AG04449 (cell line): ENCODE measurements at regions not wholly inside any gene's neighbourhood (a gene's known extent, or its start where the extent isn't known, plus 50 kb on each side); places are given as distances from the start of the nearest gene placed in this dataset.
"Not testable (repeated sequence)": the region's sequence is repeated elsewhere in the genome, so short reads cannot be mapped to it uniquely, and the experiment has no call there.

Experiments used
- CTCF ChIA-PET: fragments of 350-600 bp; formaldehyde crosslinking; extraction: SDS; loops from one replicate; lab custom pipeline; 2021; ENCODE audit warnings: antibody characterized with exemption; lab: Yijun Ruan, JAX
- POLR2A ChIA-PET: fragments of 400-600, 350-600 bp; formaldehyde crosslinking; extraction: SDS; loops from one replicate; lab custom pipeline; 2020; ENCODE audit warnings: antibody characterized with exemption, inconsistent platforms; lab: Yijun Ruan, JAX
- DNase-seq: peaks from one replicate; pipeline ENCODE4 v3.0.0-alpha.2; 2010; ENCODE audit warnings: low read depth, low spot score
- H3K4me3 ChIP-seq: 2 replicates; pipeline ENCODE4 v1.5.1; 2011; ENCODE audit warnings: low read depth, mild to moderate bottlenecking, control low read depth, low read length
- TF ChIP-seq, protein P1 (sequence below): IDR thresholded peaks from one replicate; pipeline ENCODE4 v1.5.1; 2011; ENCODE audit warnings: mild to moderate bottlenecking, moderate library complexity, low read length, control low read depth, inconsistent platforms; ENCODE audit not compliant: insufficient read depth; ENCODE audit errors: missing control alignments

DNA sequence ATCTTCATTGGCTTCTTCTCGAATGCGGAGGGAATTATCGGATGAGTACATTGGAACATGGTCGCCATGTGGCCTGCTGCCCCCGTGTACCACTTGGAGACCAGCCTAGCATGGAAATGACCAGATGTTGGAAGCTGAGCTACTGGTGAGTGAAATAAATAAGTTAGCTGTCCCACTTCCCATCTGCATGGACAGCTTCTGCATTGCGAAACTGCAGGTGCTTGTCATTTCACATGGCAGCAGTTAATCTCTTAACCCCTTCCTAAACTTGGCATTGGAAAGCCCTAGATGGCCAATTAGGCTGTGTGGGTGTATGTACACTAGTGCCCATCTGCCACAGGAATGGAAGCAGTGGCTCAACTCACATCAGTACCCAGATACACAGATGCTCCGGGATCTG, 246.6 kb upstream of the IL12B start:
- ChIA-PET POLR2A (no interaction called here), CTCF (no interaction called here)
- no peak for DNase-seq
- H3K4me3 ChIP-seq = no peak overlapping the region
- TF ChIP-seq, protein P1, sequence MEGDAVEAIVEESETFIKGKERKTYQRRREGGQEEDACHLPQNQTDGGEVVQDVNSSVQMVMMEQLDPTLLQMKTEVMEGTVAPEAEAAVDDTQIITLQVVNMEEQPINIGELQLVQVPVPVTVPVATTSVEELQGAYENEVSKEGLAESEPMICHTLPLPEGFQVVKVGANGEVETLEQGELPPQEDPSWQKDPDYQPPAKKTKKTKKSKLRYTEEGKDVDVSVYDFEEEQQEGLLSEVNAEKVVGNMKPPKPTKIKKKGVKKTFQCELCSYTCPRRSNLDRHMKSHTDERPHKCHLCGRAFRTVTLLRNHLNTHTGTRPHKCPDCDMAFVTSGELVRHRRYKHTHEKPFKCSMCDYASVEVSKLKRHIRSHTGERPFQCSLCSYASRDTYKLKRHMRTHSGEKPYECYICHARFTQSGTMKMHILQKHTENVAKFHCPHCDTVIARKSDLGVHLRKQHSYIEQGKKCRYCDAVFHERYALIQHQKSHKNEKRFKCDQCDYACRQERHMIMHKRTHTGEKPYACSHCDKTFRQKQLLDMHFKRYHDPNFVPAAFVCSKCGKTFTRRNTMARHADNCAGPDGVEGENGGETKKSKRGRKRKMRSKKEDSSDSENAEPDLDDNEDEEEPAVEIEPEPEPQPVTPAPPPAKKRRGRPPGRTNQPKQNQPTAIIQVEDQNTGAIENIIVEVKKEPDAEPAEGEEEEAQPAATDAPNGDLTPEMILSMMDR = no peak

DNA sequence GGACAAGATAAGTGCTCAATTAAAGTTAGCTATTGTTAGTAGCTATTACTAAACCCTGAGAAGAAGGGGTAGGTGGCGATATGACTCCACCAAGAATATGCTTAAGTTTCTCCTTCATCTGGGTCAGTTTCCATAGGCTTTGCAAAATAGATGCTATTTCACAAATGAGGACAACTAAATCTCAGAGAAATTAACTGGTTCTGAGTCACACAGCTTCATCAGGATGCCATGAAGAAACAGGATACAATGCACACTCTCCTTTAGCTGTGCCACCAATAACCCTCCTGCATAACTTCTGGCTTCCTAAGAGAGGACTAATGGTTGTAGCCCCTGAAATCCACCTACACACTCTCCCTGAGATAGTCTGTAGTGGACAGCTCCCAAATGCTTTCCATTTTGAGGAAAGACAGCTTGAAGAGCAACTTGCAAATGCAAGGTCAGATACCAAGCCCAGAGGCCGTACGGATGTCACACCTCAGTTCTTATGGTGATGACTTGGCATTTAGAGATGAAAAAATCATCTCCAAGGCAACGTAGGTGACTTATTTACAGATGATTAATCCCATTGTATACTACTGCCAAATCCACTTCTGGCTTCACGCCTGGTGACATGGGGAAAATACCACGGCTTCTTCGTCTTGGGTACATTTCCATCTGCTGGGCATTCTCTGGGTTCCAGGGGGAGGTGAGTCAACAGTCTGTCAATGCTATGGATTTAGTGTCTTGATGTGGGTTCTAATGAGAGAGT, 251.4 kb upstream of the IL12B start:
- ChIA-PET POLR2A (interaction anchor here (0.8 kb wide), 1 partner anchor 428 kb away, joined by 3 read pairs; the partner anchor contains the start of gene TTC1), CTCF (interaction anchor here (0.7 to 2.4 kb wide), 15 partner anchors 9 to 410 kb away, joined by 3 to 16 read pairs (median 4); no protein-coding TSS in a partner anchor)
- no peak overlapping the region for H3K4me3 ChIP-seq
- peak; percentile 67 for DNase-seq
- TF ChIP-seq, protein P1 = peak; percentile 11

DNA sequence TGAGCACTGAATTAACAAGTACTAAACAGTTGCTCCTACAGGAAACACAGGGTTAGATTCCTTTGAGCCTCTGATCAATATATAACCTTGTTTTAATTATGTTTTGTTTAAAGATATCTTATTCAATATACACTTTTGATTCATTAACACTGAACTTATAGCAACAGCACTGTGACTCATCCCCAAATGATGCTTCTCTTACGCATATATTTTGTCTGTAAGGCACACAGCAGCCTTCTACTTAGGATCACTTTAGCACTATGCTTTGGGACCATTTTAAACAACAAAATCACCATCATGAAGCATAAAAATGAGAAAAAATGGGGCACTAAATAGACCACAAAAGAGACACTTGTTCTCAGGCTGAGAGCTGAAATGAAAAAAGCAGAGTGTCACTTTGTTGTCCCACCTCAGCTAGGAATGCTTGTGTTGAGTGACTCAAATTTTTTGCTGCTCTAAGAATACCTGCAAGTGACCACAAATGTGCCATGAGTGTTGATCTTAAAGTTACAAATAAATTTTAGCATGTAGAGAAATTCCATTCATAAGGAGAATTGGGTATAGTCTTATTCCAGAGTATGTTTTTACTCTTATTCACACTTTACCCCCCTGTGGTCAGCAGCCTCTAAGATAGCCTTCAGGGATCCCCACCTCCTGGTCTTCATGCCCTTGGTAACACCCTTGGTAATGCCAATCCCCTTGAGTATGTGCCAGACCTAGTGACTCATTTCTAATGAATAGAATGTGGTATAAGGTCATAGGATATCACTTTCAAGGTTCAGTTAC, 252.7 kb upstream of the IL12B start:
- TF ChIP-seq, protein P1 = no peak
- H3K4me3 ChIP-seq = no peak overlapping the region
- ChIA-PET CTCF (interaction anchor here (1.0 to 1.9 kb wide), 3 partner anchors 66 to 382 kb away, joined by 3 to 6 read pairs (median 4); no protein-coding TSS in a partner anchor), POLR2A (no interaction called here)
- DNase-seq = no peak

DNA sequence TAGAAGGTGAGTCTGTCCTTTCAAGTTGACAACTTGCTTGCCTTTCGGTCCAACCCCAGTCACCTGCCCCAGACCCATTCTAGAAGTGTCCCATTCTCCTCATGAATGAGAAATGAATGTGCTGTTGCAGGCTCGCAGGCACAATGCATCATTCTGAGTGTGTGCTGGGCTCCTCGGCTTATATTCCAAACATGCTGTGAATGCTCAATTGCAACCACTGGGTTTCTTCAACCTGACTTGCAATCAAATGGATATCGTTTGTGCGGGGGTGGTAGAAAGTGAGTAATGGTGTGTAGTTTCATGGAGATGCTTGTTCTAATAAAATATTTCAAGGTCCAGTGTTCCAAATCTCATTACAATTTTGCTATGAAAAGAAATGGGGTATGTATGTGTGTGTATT, 256.6 kb upstream of the IL12B start:
- ChIA-PET CTCF (no interaction called here), POLR2A (no interaction called here)
- TF ChIP-seq, protein P1 = no peak
- no peak overlapping the region for H3K4me3 ChIP-seq
- no peak for DNase-seq

DNA sequence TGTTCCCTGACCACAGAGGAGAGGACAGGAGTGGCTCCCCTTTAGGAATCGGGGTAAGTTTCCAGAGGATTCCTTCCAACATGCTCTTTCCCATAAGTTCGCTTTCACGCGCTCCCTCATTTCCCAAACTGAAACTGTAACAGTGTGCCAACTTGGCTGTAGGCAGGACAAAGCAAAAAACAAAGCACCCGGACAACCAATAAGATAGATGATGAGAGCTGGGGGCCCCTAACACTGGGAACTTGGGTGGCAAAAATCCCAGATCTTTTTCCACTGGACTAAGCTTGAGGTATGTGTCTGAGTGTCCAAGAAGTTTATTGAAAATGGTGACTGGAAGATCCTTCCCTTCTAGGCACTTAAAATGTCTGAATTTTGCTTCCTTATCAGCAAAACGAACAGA, 258.7 kb upstream of the IL12B start:
- CTCF ChIA-PET = no interaction called here
- H3K4me3 ChIP-seq = no peak overlapping the region
- DNase-seq = no peak
- TF ChIP-seq, protein P1 = no peak
- POLR2A ChIA-PET = no interaction called here

DNA sequence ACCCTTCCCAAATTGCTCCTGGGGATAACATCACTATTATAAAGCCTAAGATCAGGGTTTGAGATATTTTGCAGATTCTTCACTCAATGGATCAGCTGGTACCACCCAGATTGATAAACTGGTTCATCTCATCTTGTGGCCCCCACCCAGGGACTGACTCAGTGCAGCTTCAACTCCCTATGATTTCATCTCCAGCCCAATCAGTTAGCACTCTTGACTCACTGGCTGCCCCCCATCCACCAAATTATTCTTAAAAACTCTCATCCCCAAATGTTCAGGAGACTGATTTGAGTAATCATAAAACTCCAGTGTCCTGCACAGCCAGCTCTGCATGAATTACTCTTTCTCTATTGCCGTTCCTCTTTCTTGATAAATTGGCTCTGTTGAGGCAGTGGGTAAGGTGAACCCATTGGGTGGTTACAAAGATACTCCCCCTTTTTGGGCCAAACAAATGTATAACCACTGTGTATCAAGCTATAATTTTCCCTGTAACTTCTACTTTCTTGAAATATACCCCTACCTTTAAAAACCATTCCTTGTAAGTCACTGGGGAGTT, 263.3 kb upstream of the IL12B start:
- CTCF ChIA-PET = no interaction called here
- no peak overlapping the region for H3K4me3 ChIP-seq
- TF ChIP-seq, protein P1 = no peak
- no peak for DNase-seq
- POLR2A ChIA-PET = no interaction called here

DNA sequence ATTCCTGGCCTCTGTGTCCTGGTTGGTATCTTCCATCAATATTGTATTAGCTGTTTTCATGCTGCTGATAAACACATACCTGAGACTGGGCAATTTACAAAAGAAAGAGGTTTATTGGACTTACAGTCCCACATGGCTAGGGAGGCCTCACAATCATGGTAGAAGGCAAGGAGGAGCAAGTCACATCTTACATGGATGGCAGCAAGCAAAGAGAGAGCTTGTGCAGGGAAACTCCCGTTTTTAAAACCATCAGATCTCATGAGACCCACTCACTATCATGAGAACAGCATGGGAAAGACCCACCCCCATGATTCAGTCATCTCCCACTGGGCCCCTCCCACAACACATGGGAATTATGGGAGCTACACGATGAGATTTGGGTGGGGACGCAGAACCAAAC, 265.3 kb upstream of the IL12B start:
- POLR2A ChIA-PET, DNase-seq, H3K4me3 ChIP-seq, CTCF ChIA-PET: not testable (repeated sequence)
